Forelimb muscle (tissue), 1 donor: ENCODE measurements at regions not wholly inside any gene's neighbourhood (a gene's known extent, or its start where the extent isn't known, plus 50 kb on each side); places are given as distances from the start of the nearest gene placed in this dataset.
"Not testable (repeated sequence)": the region's sequence is repeated elsewhere in the genome, so short reads cannot be mapped to it uniquely, and the experiment has no call there.

Experiments used
- DNase-seq: peaks from one replicate; pipeline ENCODE4 v3.0.0-alpha.2; 2013; ENCODE audit warnings: low read depth

DNA sequence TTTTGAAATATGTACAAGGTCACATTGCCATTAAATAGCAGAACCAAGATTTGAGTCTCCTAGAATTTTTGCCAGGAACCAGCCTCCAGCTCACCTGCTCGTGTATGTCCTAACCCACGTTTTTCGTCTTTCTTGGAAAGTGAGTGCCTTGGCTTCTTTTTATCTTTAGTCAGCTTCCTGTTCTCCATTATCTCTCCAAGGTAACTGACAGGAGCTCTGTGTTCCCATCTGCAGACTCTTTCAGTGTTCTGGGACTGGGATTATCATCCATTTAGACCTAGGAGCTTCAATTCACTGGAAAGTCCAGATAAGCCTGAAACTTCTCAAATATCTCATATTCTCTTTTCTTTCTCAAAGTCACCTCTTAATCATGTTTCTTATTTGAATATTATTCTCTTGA is 193.7 kb downstream of the ZIC5 start:
- DNase-seq = no peak

DNA sequence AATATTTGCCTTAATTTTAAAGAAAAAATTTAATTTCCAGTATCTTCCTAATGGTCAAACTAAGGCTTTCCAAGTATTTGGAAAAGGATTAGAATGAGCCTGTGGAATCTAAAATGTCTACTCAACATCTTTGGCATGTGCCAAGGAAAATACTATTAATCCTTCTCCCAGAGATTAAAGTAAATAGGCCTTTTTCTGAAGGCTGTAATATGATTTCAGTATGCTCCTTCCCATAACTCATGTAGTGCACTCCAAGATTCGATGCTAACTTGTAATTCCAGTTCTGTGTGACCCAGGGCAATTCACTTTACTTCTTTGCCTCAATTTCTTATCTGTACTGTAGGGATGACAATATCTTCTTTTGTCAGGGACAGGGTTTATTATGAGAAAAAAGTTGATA is 196.9 kb downstream of the ZIC5 start:
- DNase-seq = no peak

DNA sequence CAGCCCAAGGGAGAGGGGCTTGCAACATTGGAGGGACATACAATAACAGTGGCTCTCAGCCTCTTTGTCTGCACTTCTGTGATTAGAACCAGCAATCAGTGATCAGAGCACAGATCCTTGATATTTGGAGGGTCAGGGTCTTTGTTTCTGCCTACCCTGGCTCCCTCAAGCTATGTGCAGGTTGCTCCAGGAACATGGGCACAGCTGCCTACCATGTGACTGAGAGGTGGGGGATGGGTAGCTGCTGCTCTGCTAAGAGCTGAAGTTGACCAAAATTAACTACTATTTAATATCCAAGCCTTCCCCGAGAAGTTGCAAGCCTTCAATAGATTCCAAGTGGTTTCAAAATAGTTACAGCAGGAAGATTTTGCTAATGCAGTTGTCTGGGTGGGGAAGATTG is 202.6 kb downstream of the ZIC5 start:
- no peak for DNase-seq

DNA sequence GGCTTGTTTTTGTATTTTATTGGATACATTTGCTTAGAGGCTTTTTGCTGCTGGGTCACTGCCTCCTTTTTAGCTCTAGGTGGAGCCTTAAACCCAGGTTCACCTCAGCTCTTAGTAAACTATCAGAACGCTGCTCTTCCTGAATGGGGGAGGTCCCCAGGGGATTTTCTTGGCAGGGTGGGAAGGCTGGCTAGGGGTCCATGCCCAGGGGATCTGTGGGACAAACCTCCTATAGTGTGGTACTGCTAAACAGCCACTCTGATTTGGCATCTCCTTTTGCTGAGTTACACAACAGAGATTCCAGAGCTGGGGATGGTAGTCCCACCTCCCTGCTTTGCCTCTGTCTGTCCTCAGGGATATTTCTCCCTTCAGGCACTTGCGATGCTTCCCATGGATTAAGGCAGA is 204.9 kb downstream of the ZIC5 start:
- no peak for DNase-seq

DNA sequence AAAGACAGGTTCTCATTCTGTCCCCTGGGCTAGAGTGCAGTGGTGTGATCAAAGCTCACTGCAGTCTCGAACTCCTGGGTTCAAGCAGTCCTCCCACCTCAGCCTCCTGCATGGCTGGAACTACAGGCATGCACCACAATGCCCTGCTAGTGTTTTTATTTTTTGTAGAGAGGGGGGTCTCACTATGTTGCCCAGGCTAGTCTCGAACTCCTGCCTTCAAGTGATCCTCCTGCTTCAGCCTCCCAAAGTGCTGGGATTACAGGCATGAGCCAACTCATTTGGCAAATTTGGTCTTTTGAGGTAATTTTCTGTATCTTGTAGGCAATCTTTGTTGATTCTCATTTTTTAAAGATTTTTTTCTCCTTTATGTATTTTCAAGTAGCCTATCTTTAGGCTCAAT is 205.7 kb downstream of the ZIC5 start:
- no peak for DNase-seq

DNA sequence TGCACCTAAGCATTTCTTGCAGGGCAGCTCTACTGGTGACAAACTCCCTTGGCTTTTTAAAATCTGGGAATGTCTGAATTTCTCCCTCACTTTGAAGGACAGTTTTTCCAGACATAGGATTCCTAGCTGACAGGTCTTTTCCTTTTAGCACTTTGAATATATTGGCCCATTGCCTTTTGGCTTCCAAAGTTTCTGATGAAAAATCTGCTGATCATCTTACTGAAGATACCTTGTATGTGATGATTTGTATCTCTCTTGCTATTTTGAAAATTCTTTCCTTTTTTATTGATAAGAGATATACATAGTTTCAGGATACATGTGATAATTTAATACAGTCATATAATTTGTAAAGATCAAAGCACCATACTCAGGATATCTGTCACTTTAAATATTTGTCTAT is 211.1 kb downstream of the ZIC5 start:
- DNase-seq = no peak

DNA sequence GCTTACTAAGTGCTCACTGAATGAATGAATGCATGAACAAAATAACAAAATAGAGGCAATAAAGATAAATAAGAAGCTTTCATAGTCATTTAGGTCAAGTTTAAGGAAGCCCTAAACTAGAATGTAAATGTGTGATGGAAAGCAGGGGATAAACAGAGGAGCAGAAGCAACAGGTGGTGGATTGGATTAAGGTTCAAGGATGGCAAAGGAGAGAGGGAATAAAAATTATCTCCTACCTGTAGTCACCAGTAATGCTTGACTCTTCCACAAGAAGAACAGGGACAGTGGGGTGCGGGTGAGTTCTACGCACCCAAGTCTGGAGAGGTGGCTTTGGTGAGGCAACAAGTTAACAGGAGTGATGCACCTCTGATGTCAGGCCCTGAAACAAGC is 212.4 kb downstream of the ZIC5 start:
- no peak for DNase-seq

DNA sequence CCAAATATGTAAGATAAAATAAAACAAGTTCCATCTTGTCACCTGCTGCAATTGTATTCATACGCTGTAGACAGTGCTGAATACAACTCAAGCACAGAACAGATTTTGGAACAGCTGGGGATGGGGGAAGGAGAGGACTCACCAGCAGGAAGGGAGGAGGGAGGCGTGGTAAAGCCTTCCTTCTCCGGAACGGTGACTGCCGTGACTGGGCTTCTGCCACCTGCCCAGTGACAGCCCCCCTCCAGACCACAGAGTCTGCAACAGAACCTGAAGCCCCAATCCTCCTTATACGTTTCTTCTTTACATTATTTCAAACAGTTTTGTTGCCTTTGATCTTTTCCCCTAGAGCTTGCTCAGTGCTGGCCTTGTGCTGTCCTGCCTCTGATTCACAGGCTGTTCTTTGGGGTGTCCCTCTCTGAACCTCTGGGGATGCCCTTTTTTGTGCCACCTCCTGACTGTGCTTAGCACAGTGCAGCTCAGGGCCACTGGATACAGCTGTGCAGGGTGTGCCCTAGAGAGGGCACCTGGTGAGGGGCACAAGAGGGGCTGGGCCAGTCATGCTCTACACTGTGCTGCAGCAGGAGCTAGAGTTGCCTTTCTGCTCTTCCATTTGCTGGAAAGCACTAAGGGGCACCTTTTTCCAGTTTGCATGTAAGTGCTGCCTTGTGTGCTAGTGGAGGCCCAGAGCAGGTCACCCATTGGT is 213.0 kb downstream of the ZIC5 start:
- DNase-seq = no peak

DNA sequence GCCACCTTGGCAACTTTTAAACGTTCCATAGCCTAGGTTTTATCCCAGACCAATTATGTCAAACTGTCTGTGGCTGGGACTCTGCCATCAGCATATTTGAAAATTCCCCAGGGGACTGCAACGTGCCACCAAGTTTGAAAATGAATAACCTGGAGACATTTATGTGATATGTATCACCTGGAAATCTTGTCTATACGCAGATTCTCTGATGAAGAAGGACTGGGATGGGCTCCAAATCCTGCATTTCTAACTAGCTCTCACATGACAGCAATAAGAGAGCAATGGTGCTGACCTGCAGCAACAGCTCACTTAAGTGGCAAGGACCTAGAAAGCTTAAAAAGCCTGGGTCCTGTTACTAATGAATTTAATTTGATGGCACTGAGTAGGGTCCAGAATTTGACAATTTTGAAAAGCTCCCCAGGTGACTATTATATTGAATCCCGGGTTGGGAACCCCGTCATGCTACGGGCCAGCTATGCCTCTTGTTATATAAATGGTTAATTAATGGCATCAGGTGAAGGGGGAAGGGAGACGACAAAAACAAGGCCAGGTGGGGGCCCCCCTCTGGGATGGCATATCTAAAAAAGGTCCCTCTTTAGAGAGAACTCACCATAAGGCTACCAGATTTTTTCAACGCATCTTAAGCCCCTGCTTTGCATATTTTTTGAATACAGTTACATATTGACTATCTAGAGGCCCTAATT is 213.7 kb downstream of the ZIC5 start:
- no peak for DNase-seq

DNA sequence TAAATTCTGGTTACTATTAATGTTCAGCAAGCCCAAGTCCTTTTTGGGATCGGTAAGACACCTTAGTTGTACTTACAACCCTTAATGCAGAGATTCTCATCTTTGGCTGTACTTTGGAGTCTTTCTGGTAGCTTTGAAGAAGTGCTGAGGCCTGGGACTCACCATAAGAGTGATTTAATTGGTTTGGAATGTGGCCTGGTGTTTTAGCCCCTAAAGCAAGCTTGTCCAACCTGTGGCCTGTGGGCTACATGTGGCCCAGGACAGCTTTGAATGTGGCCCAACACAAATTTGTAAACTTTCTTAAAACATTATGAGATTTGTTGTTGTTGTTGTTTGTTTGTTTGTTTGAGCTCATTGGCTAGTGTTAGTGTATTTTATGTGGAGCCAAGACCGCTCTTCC is 215.3 kb downstream of the ZIC5 start:
- no peak for DNase-seq

DNA sequence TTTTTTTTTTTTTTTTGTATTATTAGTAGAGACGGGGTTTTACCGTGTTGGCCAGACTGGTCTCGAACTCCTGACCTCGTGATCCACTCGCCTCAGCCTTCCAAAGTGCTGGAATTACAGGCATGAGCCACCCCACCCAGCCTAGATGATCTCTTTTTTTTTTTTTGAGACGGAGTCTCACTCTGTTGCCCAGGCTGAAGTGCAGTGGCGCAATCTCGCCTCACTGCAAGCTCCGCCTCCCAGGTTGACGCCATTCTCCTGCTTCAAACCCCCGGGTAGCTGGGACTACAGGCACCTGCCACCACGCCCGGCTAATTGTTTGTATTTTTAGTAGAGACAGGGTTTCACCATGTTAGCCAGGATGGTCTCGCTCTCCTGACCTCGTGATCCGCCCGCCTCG is 216.8 kb downstream of the ZIC5 start:
- DNase-seq = not testable (repeated sequence)

DNA sequence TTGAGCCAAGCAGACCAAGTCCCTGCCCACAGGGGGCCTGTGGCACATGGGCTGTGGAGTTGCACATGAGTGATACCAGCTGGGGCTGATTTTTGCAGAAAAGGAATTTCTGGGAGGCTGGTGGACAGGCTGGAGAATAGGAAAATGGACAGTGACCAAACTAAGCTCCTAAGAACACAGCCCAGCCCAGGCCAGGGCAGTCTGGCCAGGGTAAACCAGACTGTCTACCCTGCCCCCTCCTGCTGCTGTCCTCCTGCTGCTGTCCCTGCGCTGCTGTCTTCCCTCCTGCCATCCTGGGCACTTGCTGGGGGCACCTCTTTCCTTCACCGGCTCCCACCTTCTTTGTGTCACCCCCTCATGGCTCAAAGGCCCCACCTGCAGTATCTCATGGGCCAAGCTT is 219.2 kb downstream of the ZIC5 start:
- DNase-seq = no peak

DNA sequence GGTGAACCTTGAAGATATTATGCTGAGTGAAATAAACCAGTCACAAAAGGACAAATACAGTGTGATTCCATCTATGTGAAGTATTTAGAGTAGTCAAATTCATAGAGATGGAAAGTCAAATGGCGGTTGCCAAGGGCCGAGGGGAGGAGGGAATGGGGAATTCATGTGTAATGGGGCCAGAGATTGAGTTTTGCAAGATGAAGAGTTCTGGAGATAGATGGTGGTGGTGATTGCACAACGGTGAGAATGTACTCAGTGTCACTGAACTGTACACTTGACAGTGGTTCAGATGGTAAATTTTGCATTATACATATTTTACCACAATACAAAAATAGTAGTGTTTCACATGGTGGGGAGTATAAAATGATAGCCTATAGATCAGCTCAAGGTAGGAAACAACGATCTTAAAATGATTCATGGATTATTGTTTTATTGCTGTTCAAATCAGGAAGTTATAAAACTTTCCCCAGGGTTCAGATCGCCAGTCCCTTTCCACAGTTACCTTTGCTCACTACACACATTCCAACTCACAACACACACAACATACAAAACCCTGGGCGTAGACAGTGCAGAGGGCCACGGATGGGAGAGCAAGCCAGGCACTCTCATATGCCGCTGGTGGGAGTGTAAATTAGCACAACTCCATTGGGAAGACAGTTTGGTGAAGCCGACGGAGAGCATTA is 219.9 kb downstream of the ZIC5 start:
- DNase-seq = no peak

DNA sequence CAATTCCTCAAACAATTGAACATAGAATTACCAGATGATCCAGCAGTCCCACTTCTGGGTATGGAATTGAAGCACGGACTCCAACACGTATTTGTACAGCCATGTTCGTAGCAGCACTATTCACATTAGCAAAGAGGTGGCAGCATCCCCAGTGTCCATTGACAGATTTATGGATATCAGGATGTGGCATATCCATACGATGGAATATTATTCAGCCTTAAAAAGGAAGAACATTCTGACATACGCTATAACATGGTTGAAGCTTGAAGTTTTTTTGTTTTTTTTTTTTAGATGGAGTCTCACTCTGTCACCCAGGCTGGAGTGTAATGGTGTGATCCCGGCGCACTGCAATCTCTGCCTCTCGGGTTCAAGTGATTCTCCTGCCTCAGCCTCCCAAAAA is 220.6 kb downstream of the ZIC5 start:
- no peak for DNase-seq

DNA sequence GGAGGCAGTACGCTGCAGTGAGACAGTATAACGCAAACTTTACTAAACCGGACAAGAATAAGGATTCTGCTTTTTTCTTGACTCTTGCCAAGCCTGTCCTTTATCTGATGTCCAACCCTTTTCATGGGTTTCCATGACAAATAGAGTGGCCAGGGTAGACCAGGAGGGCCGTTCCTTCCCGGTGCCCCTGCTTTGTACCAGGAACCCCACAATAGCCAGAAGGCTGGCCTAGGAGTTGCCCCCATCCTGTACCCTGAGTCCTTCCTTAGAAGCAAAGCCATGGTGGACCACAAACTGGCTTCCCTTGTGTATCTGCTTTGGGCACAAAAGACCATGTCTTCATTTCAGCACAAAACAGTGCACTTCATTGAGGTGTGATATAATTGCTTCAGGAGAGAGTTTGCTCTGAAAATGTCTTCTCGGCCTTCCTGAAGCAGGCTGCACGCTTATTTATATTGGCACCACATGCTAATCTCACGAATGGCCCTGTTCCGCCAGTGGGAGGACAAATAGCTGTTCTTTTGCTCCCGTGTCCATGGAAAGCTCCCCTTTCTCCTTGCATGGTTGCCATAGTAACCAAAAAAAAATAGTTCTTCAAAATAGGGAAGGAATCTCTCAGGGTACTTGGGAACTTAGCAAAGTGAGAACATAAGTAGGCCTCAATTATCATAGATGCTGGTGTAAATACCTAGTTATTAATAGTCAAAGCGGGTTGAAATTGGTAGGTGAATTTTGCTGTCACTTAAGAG is 222.1 kb downstream of the ZIC5 start:
- no peak for DNase-seq

DNA sequence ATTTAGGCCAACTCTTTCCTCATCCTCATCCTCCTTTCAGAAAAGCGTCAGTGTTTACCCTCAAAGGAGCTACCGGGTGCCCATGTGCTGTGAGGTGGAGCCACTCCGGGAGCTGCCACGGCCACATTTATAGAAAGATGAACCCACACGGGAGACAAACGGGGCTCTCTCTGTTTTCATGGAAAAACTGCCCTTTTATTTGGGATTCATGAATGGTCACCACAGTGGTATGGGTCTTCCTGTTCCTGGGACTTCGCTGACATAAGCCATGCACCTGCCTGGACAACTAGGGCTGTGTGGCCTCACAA is 224.2 kb downstream of the ZIC5 start:
- no peak for DNase-seq

DNA sequence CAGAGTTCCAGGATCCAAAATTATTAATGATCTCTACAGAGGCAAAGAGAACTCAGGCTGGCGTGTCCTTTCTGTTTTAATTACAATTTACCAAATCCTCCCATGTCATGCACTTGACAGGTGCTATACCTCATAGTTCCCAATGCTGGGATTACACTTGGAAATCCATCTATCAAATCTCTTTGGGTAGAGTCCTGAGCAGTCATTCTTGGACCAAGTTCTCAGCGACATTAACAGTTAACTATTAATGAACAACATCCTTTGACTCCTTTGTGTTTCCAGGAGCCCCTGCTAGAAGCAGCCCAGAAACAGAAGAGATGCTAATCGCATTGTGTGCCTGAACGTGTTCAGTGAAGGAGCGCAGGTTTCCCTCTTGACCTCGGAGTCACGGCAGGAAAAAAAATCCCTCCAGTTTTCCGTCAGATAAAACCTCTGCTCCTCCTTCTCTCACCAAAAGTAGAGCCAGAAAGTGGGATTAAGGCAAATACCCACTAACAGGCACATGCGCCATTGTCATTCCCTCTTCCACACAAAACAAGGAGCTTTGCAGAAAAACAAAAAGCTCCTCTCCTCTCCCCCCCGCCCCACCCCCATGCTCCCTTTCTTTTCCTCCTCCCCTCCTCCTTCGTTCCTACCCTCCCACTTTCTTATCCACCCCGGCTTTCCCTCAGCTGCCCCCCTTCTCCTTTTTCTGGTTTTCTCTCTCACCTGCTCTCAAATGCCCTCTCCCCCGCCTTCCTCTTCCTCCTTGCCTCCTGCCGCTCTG is 224.7 kb downstream of the ZIC5 start:
- DNase-seq = no peak

DNA sequence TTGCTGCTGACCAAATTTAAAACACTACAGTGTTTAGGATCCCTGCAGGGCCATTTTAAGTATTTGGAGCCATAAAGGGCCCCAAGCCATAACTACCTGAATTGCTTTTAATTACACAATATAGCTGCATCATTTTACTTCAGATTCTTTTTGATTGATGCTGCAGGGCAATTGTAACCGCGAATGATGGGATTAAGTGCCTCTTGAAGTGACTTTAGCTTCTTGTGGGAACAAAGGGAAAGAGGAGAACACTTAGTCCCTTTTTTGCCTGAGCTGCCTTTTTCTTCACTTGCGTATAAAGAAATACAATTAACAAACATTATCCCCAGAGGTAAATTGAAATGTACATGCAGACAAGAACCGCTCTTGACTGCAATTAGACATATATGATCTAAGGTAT is 228.5 kb downstream of the ZIC5 start:
- DNase-seq = no peak

DNA sequence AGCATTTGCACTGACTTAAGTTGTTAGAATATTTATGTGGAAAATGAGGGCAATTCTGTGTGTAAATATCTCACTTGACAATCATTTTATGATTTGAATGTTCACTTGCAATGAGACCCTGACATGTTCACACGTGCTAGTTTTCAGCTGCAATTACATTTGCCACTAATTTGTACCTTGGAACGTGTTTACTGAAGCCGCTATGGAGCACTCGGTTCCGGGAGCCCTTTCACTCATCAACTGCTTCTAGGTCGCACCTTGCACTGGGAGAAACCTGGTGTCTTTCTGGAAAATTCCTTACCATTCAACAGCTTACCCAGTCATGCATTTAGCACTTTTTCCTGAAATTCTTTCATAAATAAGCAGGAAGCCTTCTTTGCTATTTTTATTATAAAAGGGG is 229.6 kb downstream of the ZIC5 start:
- no peak for DNase-seq

DNA sequence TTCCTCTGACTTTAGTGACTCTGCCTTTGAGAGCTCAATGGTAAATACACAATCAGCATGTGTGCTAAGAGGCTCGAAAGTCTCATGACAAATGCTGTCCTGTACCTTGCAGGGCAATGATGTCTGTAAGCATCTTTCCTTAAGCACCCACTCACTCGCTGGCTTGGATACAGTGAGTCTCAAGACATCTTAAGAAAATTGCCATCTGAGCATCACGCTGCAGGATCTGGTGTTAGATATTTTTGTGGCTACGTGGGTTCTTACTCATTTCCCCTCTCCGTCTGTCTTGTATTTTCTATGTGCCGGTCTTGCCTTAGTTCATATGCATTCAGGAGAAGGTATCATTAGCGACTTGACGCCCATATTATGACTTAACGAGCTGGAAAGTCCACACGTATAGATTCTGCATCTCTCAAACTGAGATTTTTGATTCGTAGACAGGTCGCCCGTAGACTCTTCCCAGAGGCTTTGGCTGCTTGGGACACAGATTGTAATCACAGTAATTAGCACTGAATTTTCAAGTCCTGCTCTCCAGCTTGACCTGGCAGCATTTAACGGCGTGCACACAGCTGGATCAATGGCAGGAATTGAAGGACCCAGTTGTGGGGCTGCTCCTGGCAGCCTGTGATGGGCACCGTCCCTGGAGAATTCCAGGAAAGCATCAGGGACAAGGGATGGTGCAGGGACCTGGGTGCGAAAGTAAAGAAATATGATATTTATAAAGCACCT is 231.2 kb downstream of the ZIC5 start:
- DNase-seq = no peak

DNA sequence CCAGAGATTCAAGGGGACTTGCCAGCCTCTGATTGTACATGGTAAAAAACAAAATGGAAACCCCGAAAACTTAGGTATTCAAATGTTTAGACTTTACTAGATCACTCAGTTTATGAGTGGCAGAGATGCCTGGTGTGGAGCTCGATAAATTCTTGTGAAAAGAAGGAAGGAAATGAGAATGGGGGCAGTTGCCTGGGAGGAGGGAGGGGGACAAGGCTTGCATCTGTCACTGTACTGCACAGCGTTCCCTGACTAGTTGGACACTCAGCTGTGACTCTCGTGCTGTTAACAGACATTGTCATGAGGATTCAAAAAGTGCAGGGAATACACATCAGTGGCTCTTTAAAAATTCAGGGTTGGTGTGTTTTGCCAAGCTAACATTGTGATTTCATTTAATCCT is 232.9 kb downstream of the ZIC5 start:
- DNase-seq = no peak
